KMS-11 (cell line): ENCODE measurements at regions not wholly inside any gene's neighbourhood (a gene's known extent, or its start where the extent isn't known, plus 50 kb on each side); places are given as distances from the start of the nearest gene placed in this dataset.

Experiments used
- H2AFZ ChIP-seq: fragments of 200-600 bp; sonication (generic); 2 replicates; pipeline ENCODE4 v1.6.1; 2016; ENCODE audit warnings: antibody characterized with exemption, mixed run types, low read depth
- H3K27ac ChIP-seq: fragments of 200-600 bp; sonication (generic); 2 replicates; pipeline ENCODE4 v1.6.1; 2016; ENCODE audit warnings: mild to moderate bottlenecking, mixed run types
- H3K27me3 ChIP-seq: fragments of 200-600 bp; sonication (generic); 2 replicates; pipeline ENCODE4 v1.6.1; 2017; ENCODE audit warnings: mild to moderate bottlenecking, low read depth, mixed run types, moderate library complexity; ENCODE audit not compliant: insufficient read depth
- H3K36me3 ChIP-seq: fragments of 200-600 bp; sonication (generic); 2 replicates; pipeline ENCODE4 v1.6.1; 2017; ENCODE audit warnings: mild to moderate bottlenecking, mixed run types; ENCODE audit not compliant: insufficient read depth
- H3K4me1 ChIP-seq: fragments of 200-600 bp; sonication (generic); 2 replicates; pipeline ENCODE4 v1.6.1; 2016; ENCODE audit warnings: mild to moderate bottlenecking, low read depth, mixed run types; ENCODE audit not compliant: poor library complexity, severe bottlenecking
- H3K4me2 ChIP-seq: fragments of 200-600 bp; sonication (generic); 2 replicates; pipeline ENCODE4 v1.7.0; 2016; ENCODE audit warnings: mild to moderate bottlenecking, mixed run types
- H3K4me3 ChIP-seq: fragments of 200-600 bp; sonication (generic); IDR thresholded peaks from 2 replicates; pipeline ENCODE4 v1.6.1; 2017; ENCODE audit warnings: low read depth, low read length, mixed read lengths; ENCODE audit not compliant: insufficient read depth
- H3K79me2 ChIP-seq: fragments of 200-600 bp; sonication (generic); 2 replicates; pipeline ENCODE4 v1.6.1; 2016; ENCODE audit warnings: low read depth, mixed run types; ENCODE audit not compliant: insufficient read depth
- H3K9ac ChIP-seq: fragments of 200-600 bp; sonication (generic); 2 replicates; pipeline ENCODE4 v1.6.1; 2016; ENCODE audit warnings: mild to moderate bottlenecking, mixed run types
- H4K20me1 ChIP-seq: fragments of 200-600 bp; sonication (generic); 2 replicates; pipeline ENCODE4 v1.6.1; 2016; ENCODE audit warnings: mild to moderate bottlenecking, mixed run types; ENCODE audit not compliant: insufficient read depth
- CTCF ChIP-seq: fragments of 200-600 bp; sonication (generic); conservative IDR thresholded peaks from 2 replicates; pipeline ENCODE4 v1.6.1; 2017; ENCODE audit warnings: low read depth, mild to moderate bottlenecking, antibody characterized with exemption, low read length, moderate library complexity, mixed read lengths

GRCh38 chr6:15861486-15861885 lies 198.7 kb upstream of the DTNBP1 start:
- Histone ChIP-seq H3K4me1 (no peaks in the 10 kb centered on the region), H3K4me2 (no peak overlapping the region), H3K79me2 (no peaks in the 10 kb centered on the region), H2AFZ (no peak overlapping the region), H4K20me1 (no peaks in the 10 kb centered on the region), H3K9ac (no peak overlapping the region), H3K27me3 (no peaks in the 10 kb centered on the region), H3K4me3 (no peak overlapping the region), H3K27ac (no peak overlapping the region), H3K36me3 (no peaks in the 10 kb centered on the region)
- no peak for TF ChIP-seq CTCF

- no peak for TF ChIP-seq CTCF
- no peaks in the 10 kb centered on the region for H3K79me2 ChIP-seq
- H2AFZ ChIP-seq = no peak overlapping the region
These were observed 192.2 kb upstream of the DTNBP1 start for GRCh38 chr6:15854826-15855710.

GRCh38 chr6:15854378-15854777 lies 191.6 kb upstream of the DTNBP1 start:
- no peak overlapping the region for H3K4me2 ChIP-seq
- no peaks in the 10 kb centered on the region for H3K79me2 ChIP-seq
- H3K4me3 ChIP-seq = no peak overlapping the region
- H4K20me1 ChIP-seq = no peaks in the 10 kb centered on the region
- no peaks in the 10 kb centered on the region for H3K4me1 ChIP-seq
- no peaks in the 10 kb centered on the region for H3K36me3 ChIP-seq
- no peaks in the 10 kb centered on the region for H3K27me3 ChIP-seq
- TF ChIP-seq CTCF = no peak
- no peak overlapping the region for H3K9ac ChIP-seq
- H2AFZ ChIP-seq = no peak overlapping the region
- no peak overlapping the region for H3K27ac ChIP-seq

More at GRCh38 chr6:15854826-15855710, 192.2 kb upstream of the DTNBP1 start:
- H3K9ac ChIP-seq = no peak overlapping the region
- H3K27me3 ChIP-seq = no peaks in the 10 kb centered on the region
- H3K27ac ChIP-seq = no peak overlapping the region
- no peaks in the 10 kb centered on the region for H3K36me3 ChIP-seq
- no peaks in the 10 kb centered on the region for H3K4me1 ChIP-seq
- no peak overlapping the region for H3K4me2 ChIP-seq
- H4K20me1 ChIP-seq = no peaks in the 10 kb centered on the region
- no peak overlapping the region for H3K4me3 ChIP-seq

- no peaks in the 10 kb centered on the region for H3K79me2 ChIP-seq
- H2AFZ ChIP-seq = no peak overlapping the region
- no peaks in the 10 kb centered on the region for H4K20me1 ChIP-seq
- H3K27me3 ChIP-seq = no peaks in the 10 kb centered on the region
- H3K9ac ChIP-seq = no peak overlapping the region
- no peak overlapping the region for H3K4me3 ChIP-seq
- no peaks in the 10 kb centered on the region for H3K36me3 ChIP-seq
- H3K4me1 ChIP-seq = no peaks in the 10 kb centered on the region
- no peak for TF ChIP-seq CTCF
- H3K27ac ChIP-seq = no peak overlapping the region
- H3K4me2 ChIP-seq = no peak overlapping the region
These were observed 190.4 kb upstream of the DTNBP1 start for GRCh38 chr6:15853259-15853658.
